HepG2 (cell line): ENCODE measurements at regions not wholly inside any gene's neighbourhood (a gene's known extent, or its start where the extent isn't known, plus 50 kb on each side); places are given as distances from the start of the nearest gene placed in this dataset.

Experiments used
- ATF2 ChIP-seq: sonication (generic); formaldehyde crosslinking; IDR thresholded peaks from 2 replicates; pipeline ENCODE4 v1.4.0; 2020; ENCODE audit warnings: missing genetic modification reagents
- CTCF ChIP-seq: sonication (generic); formaldehyde crosslinking; IDR thresholded peaks from 2 replicates; pipeline ENCODE4 v1.5.0; 2020; ENCODE audit warnings: mild to moderate bottlenecking, missing genetic modification reagents, moderate library complexity
- DNMT3B ChIP-seq: conservative IDR thresholded peaks from 2 replicates; pipeline ENCODE4 v1.6.1; 2016; ENCODE audit warnings: missing biosample characterization, control low read depth
- KDM1A ChIP-seq: IDR thresholded peaks from 2 replicates; pipeline ENCODE4 v1.6.1; 2016; ENCODE audit warnings: missing compliant biosample characterization
- PATZ1 ChIP-seq: sonication (generic); formaldehyde crosslinking; IDR thresholded peaks from 2 replicates; pipeline ENCODE4 v1.4.0; 2020; ENCODE audit warnings: missing genetic modification reagents
- POLR2A ChIP-seq, 2 experiments: IDR thresholded peaks; 2 replicates each; pipeline ENCODE4 v1.6.1; 2011; ENCODE audit warnings: low read depth in 2 of 2, low read length in 2 of 2, mild to moderate bottlenecking in 1 of 2, moderate library complexity in 1 of 2; ENCODE audit not compliant: insufficient read depth in 1 of 2
- RAD51 ChIP-seq: fragments of 450-650 bp; IDR thresholded peaks from 2 replicates; pipeline ENCODE4 v1.6.1; 2016; ENCODE audit warnings: borderline replicate concordance
- ZFP36 ChIP-seq: fragments of 150-350 bp; IDR thresholded peaks from 2 replicates; pipeline ENCODE4 v1.6.1; 2018; ENCODE audit warnings: borderline replicate concordance, low read length, low read depth; ENCODE audit not compliant: partially characterized antibody
- ZNF292 ChIP-seq: sonication (generic); formaldehyde crosslinking; IDR thresholded peaks from 2 replicates; pipeline ENCODE4 v1.8.1; 2022; ENCODE audit warnings: mild to moderate bottlenecking, low read depth, missing genetic modification reagents, borderline replicate concordance

GRCh38 chr1:4485878-4486277, 168.5 kb upstream of the AJAP1 start:
- TF ChIP-seq PATZ1 (CRISPR knock-in tag) (no peak), ATF2 (CRISPR knock-in tag) (no peak), POLR2A (IDR thresholded peaks at IDR 0.05; ENCODE audit: insufficient read depth in 1 of 2, low read depth in 2 of 2, low read length in 2 of 2) (no peak), CTCF (CRISPR knock-in tag) (no peak), ZNF292 (no peak), KDM1A (CRISPR knock-in tag) (no peak), RAD51 (no peak), ZFP36 (no peak), DNMT3B (CRISPR knock-in tag) (no peak)
